ENCODE measurements at regions not wholly inside any gene's neighbourhood (a gene's known extent, or its start where the extent isn't known, plus 50 kb on each side); places are given as distances from the start of the nearest gene placed in this dataset.

- no peaks in the 10 kb centered on the region for H3K4me1 ChIP-seq (ENCODE audit: control insufficient read depth, insufficient read depth, low read length)
- no peak overlapping the region for H3K27ac ChIP-seq (ENCODE audit: low read depth, low read length)
- no peaks in the 10 kb centered on the region for H3K9me3 ChIP-seq (ENCODE audit: control insufficient read depth, low read length)
- H3K36me3 Mint-ChIP-seq (ENCODE audit: low read depth): no peaks in the 10 kb centered on the region
- 95 to 100% methylated on average over 1 to 2 of the region's 2 CpGs for WGBS, 2 experiments (ENCODE audit: insufficient coverage in 1 of 2, insufficient read length in 1 of 2)
- no peak overlapping the region for H3K27ac Mint-ChIP-seq
- no peak overlapping the region for H3K4me3 Mint-ChIP-seq
- no peak overlapping the region for H3K9ac ChIP-seq (ENCODE audit: extremely low read depth, low read length, poor library complexity, severe bottlenecking)
- H3K27me3 Mint-ChIP-seq (ENCODE audit: insufficient read depth): peaks cover 16% of the 10 kb centered on the region
- H3K9me3 Mint-ChIP-seq: no peaks in the 10 kb centered on the region
- no peaks in the 10 kb centered on the region for H3K27me3 ChIP-seq (ENCODE audit: control insufficient read depth, insufficient read depth, low read length, poor library complexity, severe bottlenecking)
- DNase-seq: no peak
- H3K4me1 Mint-ChIP-seq: peaks cover 7% of the 10 kb centered on the region
- no peak for TF ChIP-seq CTCF (conservative IDR thresholded peaks at IDR 0.05)
- H3K4me3 ChIP-seq (ENCODE audit: low read length): no peak overlapping the region
- H3K36me3 ChIP-seq (ENCODE audit: control insufficient read depth, insufficient read depth, low read length): no peaks in the 10 kb centered on the region
These were observed 140.0 kb downstream of the FCRL5 start for GRCh38 chr1:157412308-157412707.

GRCh38 chr1:157411769-157412168, 140.5 kb downstream of the FCRL5 start:
- 89 to 100% methylated on average over 2 to 4 of the region's 4 CpGs for WGBS, 2 experiments (ENCODE audit: insufficient coverage in 1 of 2, insufficient read length in 1 of 2)
- Histone ChIP-seq H3K9ac (ENCODE audit: extremely low read depth, low read length, poor library complexity, severe bottlenecking) (no peak overlapping the region), H3K27me3 (ENCODE audit: control insufficient read depth, insufficient read depth, low read length, poor library complexity, severe bottlenecking) (no peaks in the 10 kb centered on the region), H3K36me3 (ENCODE audit: control insufficient read depth, insufficient read depth, low read length) (no peaks in the 10 kb centered on the region), H3K9me3 (ENCODE audit: control insufficient read depth, low read length) (no peaks in the 10 kb centered on the region), H3K27ac (ENCODE audit: low read depth, low read length) (no peak overlapping the region), H3K4me3 (ENCODE audit: low read length) (no peak overlapping the region), H3K4me1 (ENCODE audit: control insufficient read depth, insufficient read depth, low read length) (no peaks in the 10 kb centered on the region)
- no peak overlapping the region for H3K27ac Mint-ChIP-seq
- no peaks in the 10 kb centered on the region for H3K36me3 Mint-ChIP-seq (ENCODE audit: low read depth)
- H3K9me3 Mint-ChIP-seq: no peaks in the 10 kb centered on the region
- H3K4me1 Mint-ChIP-seq: peaks cover 7% of the 10 kb centered on the region
- no peak for DNase-seq
- H3K27me3 Mint-ChIP-seq (ENCODE audit: insufficient read depth): peaks cover 12% of the 10 kb centered on the region
- TF ChIP-seq CTCF (conservative IDR thresholded peaks at IDR 0.05): no peak
- no peak overlapping the region for H3K4me3 Mint-ChIP-seq

GRCh38 chr1:157411064-157411463, 141.3 kb downstream of the FCRL5 start:
- no peak overlapping the region for H3K4me3 Mint-ChIP-seq
- no peak overlapping the region for H3K27ac ChIP-seq (ENCODE audit: low read depth, low read length)
- no peak overlapping the region for H3K4me3 ChIP-seq (ENCODE audit: low read length)
- H3K9ac ChIP-seq (ENCODE audit: extremely low read depth, low read length, poor library complexity, severe bottlenecking): no peak overlapping the region
- H3K4me1 ChIP-seq (ENCODE audit: control insufficient read depth, insufficient read depth, low read length): no peaks in the 10 kb centered on the region
- no peaks in the 10 kb centered on the region for H3K27me3 ChIP-seq (ENCODE audit: control insufficient read depth, insufficient read depth, low read length, poor library complexity, severe bottlenecking)
- peaks cover 7% of the 10 kb centered on the region for H3K4me1 Mint-ChIP-seq
- H3K9me3 ChIP-seq (ENCODE audit: control insufficient read depth, low read length): no peaks in the 10 kb centered on the region
- WGBS, 2 experiments (ENCODE audit: insufficient coverage in 1 of 2, insufficient read length in 1 of 2): 90 to 100% methylated on average over 2 of the region's 2 CpGs
- H3K27ac Mint-ChIP-seq: no peak overlapping the region
- TF ChIP-seq CTCF (conservative IDR thresholded peaks at IDR 0.05): no peak
- no peaks in the 10 kb centered on the region for H3K9me3 Mint-ChIP-seq
- H3K27me3 Mint-ChIP-seq (ENCODE audit: insufficient read depth): peaks cover 11% of the 10 kb centered on the region
- no peak for DNase-seq
- no peaks in the 10 kb centered on the region for H3K36me3 Mint-ChIP-seq (ENCODE audit: low read depth)
- H3K36me3 ChIP-seq (ENCODE audit: control insufficient read depth, insufficient read depth, low read length): no peaks in the 10 kb centered on the region

Data from endodermal cell (in vitro differentiated cells).